ENCODE measurements at regions not wholly inside any gene's neighbourhood (a gene's known extent, or its start where the extent isn't known, plus 50 kb on each side); places are given as distances from the start of the nearest gene placed in this dataset.

- H3K27me3 Mint-ChIP-seq (ENCODE audit: low read depth), result no peaks in the 10 kb centered on the region
- no peak overlapping the region for H3K27ac Mint-ChIP-seq
- no peak for TF ChIP-seq OVOL2 (CRISPR knock-in tag; IDR thresholded peaks at IDR 0.05; ENCODE audit: borderline replicate concordance)
- TF ChIP-seq MXD4 (CRISPR knock-in tag; IDR thresholded peaks at IDR 0.05; ENCODE audit: borderline replicate concordance), result no peak
- no peak for TF ChIP-seq GRHL2 (CRISPR knock-in tag; IDR thresholded peaks at IDR 0.05; ENCODE audit: insufficient replicate concordance, severe bottlenecking)
- TF ChIP-seq ZNF396 (CRISPR knock-in tag; IDR thresholded peaks at IDR 0.05; ENCODE audit: borderline replicate concordance), result no peak
- no peak for TF ChIP-seq STAT6 (CRISPR knock-in tag; conservative IDR thresholded peaks at IDR 0.05; ENCODE audit: low read depth)
- no peak for TF ChIP-seq E2F5 (CRISPR knock-in tag; IDR thresholded peaks at IDR 0.05)
- no peak for TF ChIP-seq CREB1 (CRISPR knock-in tag; IDR thresholded peaks at IDR 0.05)
- TF ChIP-seq ERG (CRISPR knock-in tag; IDR thresholded peaks at IDR 0.05), result no peak
- TF ChIP-seq MLX (CRISPR knock-in tag; IDR thresholded peaks at IDR 0.05), result no peak
- no peak for TF ChIP-seq USF2 (CRISPR knock-in tag; IDR thresholded peaks at IDR 0.05)
- TF ChIP-seq PREB (CRISPR knock-in tag; IDR thresholded peaks at IDR 0.05; ENCODE audit: borderline replicate concordance), result no peak
- no peak for TF ChIP-seq ZNF512 (CRISPR knock-in tag; IDR thresholded peaks at IDR 0.05; ENCODE audit: borderline replicate concordance)
- ATAC-seq, result no peak
- ChIA-PET CTCF (no interaction called here), POLR2A (no interaction called here)
- peaks cover 11% of the 10 kb centered on the region for H3K4me1 Mint-ChIP-seq
- peaks cover 24% of the 10 kb centered on the region for H3K9me3 Mint-ChIP-seq
- H3K36me3 Mint-ChIP-seq, result peaks cover 5% of the 10 kb centered on the region
- H3K4me3 Mint-ChIP-seq, result no peak overlapping the region
- DNase-seq (ENCODE audit: low spot score), result no peak
Observed at GRCh38 chr10:6866757-6867156, 286.7 kb upstream of the PRKCQ start.

- POLR2A ChIA-PET, result no interaction called here
- Mint-ChIP-seq H3K9me3 (peaks cover 26% of the 10 kb centered on the region), H3K27ac (no peak overlapping the region), H3K27me3 (ENCODE audit: low read depth) (no peaks in the 10 kb centered on the region), H3K36me3 (peaks cover 5% of the 10 kb centered on the region), H3K4me1 (peaks cover 11% of the 10 kb centered on the region), H3K4me3 (no peak overlapping the region)
- ATAC-seq (no peak), DNase-seq (ENCODE audit: low spot score) (no peak)
- CTCF ChIA-PET, result interaction anchor here (1.0 to 1.1 kb wide), 2 partner anchors 9 to 13 kb away, joined by 3 to 4 read pairs; no protein-coding TSS in a partner anchor
- TF ChIP-seq ZBTB43 (CRISPR knock-in tag; IDR thresholded peaks at IDR 0.05), result no peak
- TF ChIP-seq E2F1 (CRISPR knock-in tag; IDR thresholded peaks at IDR 0.05), result no peak
- TF ChIP-seq HMGA2 (CRISPR knock-in tag; IDR thresholded peaks at IDR 0.05), result no peak
Observed at GRCh38 chr10:6864142-6864541, 284.1 kb upstream of the PRKCQ start.
